Osteoblast (primary cell): ENCODE measurements at regions not wholly inside any gene's neighbourhood (a gene's known extent, or its start where the extent isn't known, plus 50 kb on each side); places are given as distances from the start of the nearest gene placed in this dataset.
A peak's percentile ranks its signal among the peaks of the same experiment; 100 is the strongest.

Experiments
- DNase-seq: peaks from one replicate; pipeline ENCODE4 v3.0.0; 2011; ENCODE audit warnings: low spot score, mixed read lengths; ENCODE audit not compliant: insufficient read length; ENCODE audit errors: missing footprints
- H2AFZ ChIP-seq: 2 replicates; pipeline ENCODE4 v1.6.0; 2011; ENCODE audit warnings: mild to moderate bottlenecking, low read length
- H3K27ac ChIP-seq: 2 replicates; pipeline ENCODE4 v1.5.1; 2011; ENCODE audit warnings: mild to moderate bottlenecking, low read depth, low read length, moderate library complexity
- H3K27me3 ChIP-seq: 2 replicates; pipeline ENCODE4 v1.6.0; 2012; ENCODE audit warnings: mild to moderate bottlenecking, control low read depth, inconsistent platforms, low read length, moderate library complexity; ENCODE audit not compliant: insufficient read depth
- H3K36me3 ChIP-seq: 2 replicates; pipeline ENCODE4 v1.5.1; 2011; ENCODE audit warnings: mild to moderate bottlenecking, low read length, control low read depth, moderate library complexity; ENCODE audit not compliant: insufficient read depth
- H3K4me1 ChIP-seq: 2 replicates; pipeline ENCODE4 v1.5.1; 2011; ENCODE audit warnings: mild to moderate bottlenecking, low read length, control low read depth, moderate library complexity; ENCODE audit not compliant: insufficient read depth
- H3K4me2 ChIP-seq: 2 replicates; pipeline ENCODE4 v1.6.0; 2011; ENCODE audit warnings: mild to moderate bottlenecking, low read length; ENCODE audit not compliant: insufficient read depth
- H3K4me3 ChIP-seq: fragments of 200-600 bp; sonication (generic); 3 replicates; pipeline ENCODE4 v1.5.1; 2012; ENCODE audit warnings: mild to moderate bottlenecking, low read length, inconsistent platforms; ENCODE audit not compliant: insufficient read depth
- H3K79me2 ChIP-seq: 2 replicates; pipeline ENCODE4 v1.6.0; 2012; ENCODE audit warnings: mild to moderate bottlenecking, low read length, control low read depth, inconsistent platforms; ENCODE audit not compliant: insufficient read depth
- H3K9me3 ChIP-seq: 2 replicates; pipeline ENCODE4 v1.5.1; 2011; ENCODE audit warnings: low read depth, low read length, control low read depth
- H4K20me1 ChIP-seq: 2 replicates; pipeline ENCODE4 v1.6.0; 2012; ENCODE audit warnings: mild to moderate bottlenecking, low read length, control low read depth; ENCODE audit not compliant: insufficient read depth
- CTCF ChIP-seq: IDR thresholded peaks from 2 replicates; pipeline ENCODE4 v1.5.1; 2011; ENCODE audit warnings: mild to moderate bottlenecking, low read depth, low read length, moderate library complexity; ENCODE audit errors: extremely low read depth

DNA sequence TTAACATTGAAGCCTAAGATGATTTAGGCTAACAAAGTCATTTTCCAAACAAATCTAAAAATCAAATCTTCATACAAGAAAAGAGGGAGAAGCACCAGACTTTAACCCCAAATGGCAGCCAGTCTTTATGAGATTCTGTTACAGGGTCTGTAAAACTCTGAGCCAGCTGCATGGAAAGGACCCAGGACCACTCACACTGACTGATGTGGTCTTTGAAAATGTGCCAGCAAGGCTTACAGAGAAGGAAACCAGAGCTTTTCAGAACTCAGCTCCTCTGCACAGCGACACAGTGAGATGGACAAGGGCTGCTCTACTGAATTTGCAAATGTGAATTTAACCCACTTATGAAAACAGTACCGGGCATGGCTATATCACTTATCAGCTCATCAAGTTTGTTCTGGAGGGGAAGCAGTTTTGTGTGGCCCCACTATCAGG is 98.8 kb upstream of the SERP2 start:
- H3K9me3 ChIP-seq = no peaks in the 10 kb centered on the region
- H3K4me2 ChIP-seq = peak overlapping the region; percentile 72
- no peak for TF ChIP-seq CTCF
- H3K4me3 ChIP-seq = peak overlapping the region; percentile 47
- no peaks in the 10 kb centered on the region for H3K36me3 ChIP-seq
- no peaks in the 10 kb centered on the region for H3K79me2 ChIP-seq
- no peaks in the 10 kb centered on the region for H3K27me3 ChIP-seq
- peak overlapping the region; percentile 61 for H3K27ac ChIP-seq
- peak overlapping the region; percentile 89 for H2AFZ ChIP-seq
- H4K20me1 ChIP-seq = no peaks in the 10 kb centered on the region
- no peak for DNase-seq
- H3K4me1 ChIP-seq = peaks cover 40% of the 10 kb centered on the region

GRCh38 chr13:44275381-44275780 is 98.2 kb upstream of the SERP2 start:
- H3K27ac ChIP-seq = no peak overlapping the region
- no peaks in the 10 kb centered on the region for H3K9me3 ChIP-seq
- H4K20me1 ChIP-seq = no peaks in the 10 kb centered on the region
- H3K4me1 ChIP-seq = peaks cover 42% of the 10 kb centered on the region
- no peak overlapping the region for H3K4me3 ChIP-seq
- peak overlapping the region; percentile 89 for H2AFZ ChIP-seq
- H3K27me3 ChIP-seq = no peaks in the 10 kb centered on the region
- no peaks in the 10 kb centered on the region for H3K36me3 ChIP-seq
- H3K79me2 ChIP-seq = no peaks in the 10 kb centered on the region
- no peak overlapping the region for H3K4me2 ChIP-seq
- no peak for TF ChIP-seq CTCF
- DNase-seq = no peak

DNA sequence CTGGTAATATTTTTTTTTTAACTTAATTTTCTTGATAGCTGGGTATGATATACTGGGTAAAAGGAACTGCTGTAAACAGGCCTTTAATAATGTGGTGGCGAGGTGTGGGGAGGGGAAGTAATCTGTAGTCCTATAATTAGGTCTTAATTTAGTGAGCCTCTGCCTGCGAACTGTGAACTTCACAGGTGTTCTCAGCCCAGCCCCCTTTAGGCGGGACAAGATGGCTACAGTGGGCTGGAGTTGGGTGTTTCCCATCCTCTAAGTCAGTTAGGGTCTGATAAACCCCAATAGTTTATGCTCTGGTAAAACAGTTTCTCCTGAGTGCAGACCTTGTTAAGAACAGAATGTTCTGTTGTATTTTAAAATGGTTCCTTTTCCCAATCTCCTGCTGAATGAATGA is 97.6 kb upstream of the SERP2 start:
- no peaks in the 10 kb centered on the region for H3K9me3 ChIP-seq
- H4K20me1 ChIP-seq = no peaks in the 10 kb centered on the region
- H3K4me2 ChIP-seq = no peak overlapping the region
- H2AFZ ChIP-seq = no peak overlapping the region
- H3K79me2 ChIP-seq = no peaks in the 10 kb centered on the region
- no peak for TF ChIP-seq CTCF
- no peaks in the 10 kb centered on the region for H3K36me3 ChIP-seq
- H3K4me3 ChIP-seq = no peak overlapping the region
- no peak overlapping the region for H3K27ac ChIP-seq
- no peaks in the 10 kb centered on the region for H3K27me3 ChIP-seq
- H3K4me1 ChIP-seq = peaks cover 42% of the 10 kb centered on the region
- DNase-seq = no peak

GRCh38 chr13:44277459-44277858 is 96.2 kb upstream of the SERP2 start:
- no peaks in the 10 kb centered on the region for H3K27me3 ChIP-seq
- no peak overlapping the region for H3K4me2 ChIP-seq
- H3K4me1 ChIP-seq = peaks cover 28% of the 10 kb centered on the region
- H3K9me3 ChIP-seq = no peaks in the 10 kb centered on the region
- H4K20me1 ChIP-seq = no peaks in the 10 kb centered on the region
- no peak for TF ChIP-seq CTCF
- H3K4me3 ChIP-seq = no peak overlapping the region
- no peak overlapping the region for H3K27ac ChIP-seq
- H2AFZ ChIP-seq = no peak overlapping the region
- DNase-seq = no peak
- H3K79me2 ChIP-seq = no peaks in the 10 kb centered on the region
- no peaks in the 10 kb centered on the region for H3K36me3 ChIP-seq
